Heart left ventricle (tissue), 16 donors: ENCODE measurements at regions not wholly inside any gene's neighbourhood (a gene's known extent, or its start where the extent isn't known, plus 50 kb on each side); places are given as distances from the start of the nearest gene placed in this dataset.

ENCODE experiments used
- ATAC-seq, 4 donors: fragments of 200-7000 bp; cut with Tn5 transposase; one replicate each; pipeline ENCODE4 v1.9.1; 2020 to 2022; ENCODE audit warnings: moderate library complexity in 4 of 4, mild to moderate bottlenecking in 3 of 4, moderate number of reproducible peaks in 1 of 4
- DNase-seq, 5 donors: peaks; one replicate each; pipeline ENCODE4 v3.0.0-alpha.2; 2020
- H3K27ac ChIP-seq, 12 donors: fragments of 200-600 bp; sonication (generic) in 4 of 12; one replicate each; pipeline versions ENCODE4 v1.5.0 to v1.8.0; 2016 to 2022; ENCODE audit warnings: mild to moderate bottlenecking in 2 of 12
- H3K27me3 ChIP-seq, 9 donors: fragments of 200-600 bp; sonication (generic) in 2 of 9; one replicate each; pipeline versions ENCODE4 v1.5.1 to v1.8.0; 2016 to 2022; ENCODE audit warnings: mild to moderate bottlenecking in 3 of 9
- H3K36me3 ChIP-seq, 9 donors: fragments of 200-600 bp; sonication (generic) in 2 of 9; one replicate each; pipeline versions ENCODE4 v1.5.0 to v1.8.0; 2018 to 2022; ENCODE audit warnings: mild to moderate bottlenecking in 2 of 9
- H3K4me1 ChIP-seq, 12 donors: fragments of 200-600 bp; sonication (generic) in 4 of 12; one replicate each; pipeline versions ENCODE4 v1.5.0 to v1.8.0; 2016 to 2022; ENCODE audit warnings: mild to moderate bottlenecking in 3 of 12
- H3K4me3 ChIP-seq, 12 donors: fragments of 200-600 bp; sonication (generic) in 4 of 12; one replicate each; pipeline versions ENCODE4 v1.5.0 to v1.8.0; 2017 to 2022; ENCODE audit warnings: mild to moderate bottlenecking in 9 of 12, moderate library complexity in 4 of 12
- H3K9me3 ChIP-seq, 12 donors: fragments of 200-600 bp; sonication (generic) in 4 of 12; one replicate each; pipeline versions ENCODE4 v1.5.0 to v1.8.0; 2016 to 2022; ENCODE audit warnings: mild to moderate bottlenecking in 1 of 12
- CTCF ChIP-seq, 12 donors: fragments of 200-600 bp; sonication (generic) in 4 of 12; IDR thresholded peaks; one replicate each; pipeline versions ENCODE4 v1.5.0 to v1.8.0; 2018 to 2022; ENCODE audit warnings: antibody characterized with exemption in 12 of 12, mild to moderate bottlenecking in 5 of 12
- POLR2A ChIP-seq, 2 donors: fragments of 450-650 bp; IDR thresholded peaks; one replicate each; pipeline ENCODE4 v1.6.1; 2017; ENCODE audit warnings: antibody characterized with exemption in 2 of 2, mild to moderate bottlenecking in 2 of 2, moderate library complexity in 2 of 2
- WGBS, 4 donors: extraction: QIAGEN DNeasy Blood & Tissue Kit in 2 of 4; methylation state at CpG; one replicate each; pipeline versions ENCODE4 v1.1.5 to v1.1.7; 2013 to 2018; 5-methylcytosine and 5-hydroxymethylcytosine counted together
- intact Hi-C, 10 donors: fragments of 100-400 bp; cut with DNase I; formaldehyde crosslinking; loops; one replicate each; pipeline versions ENCODE4 v1.11.1 to v1.14.2; 2022
- donor health status: ischemic (EF 13 %, LVEDD 7.1; RV severe dilation, severe dysfunction).
- donor health status: healthy with polysubstance abuse.
- donor health status: DM: no; HTN: yes; CAD: no.
- donor health status: DM: no; HTN: no; CAD: no.
- donor health status: ischemic (EF 25% LVEDD 6.9; RV normal size, moderate dysfunction).
- donor health status: ischemic (EF 25% LVEDD 5.7; RV mildly dilated, moderate dysfunction).
- donor health status: healthy.
- donor health status: DM: yes; HTN: yes; CAD: no.
- donor health status: ischemic (EF 35%, LVEDD 5.7; RV mildly dilated, moderate dysfunction).
- donor health status: nonischemic (EF 11% LVEDD 7.7; RV severe dilation, severe dysfunction).
- donor health status: DM: yes; HTN: yes; CAD: no.
- donor health status: PGD.
- donor health status: ischemic (EF 29% LVEDD 5.4; RV normal size, mild dysfunction).
- donor health status: nonischemic (EF 23%, LVEDD 6.1; RV moderate dilation, normal function).

- intact Hi-C loops = no loop called here
- H3K27me3 ChIP-seq = no peaks in the 10 kb centered on the region
- no peaks in the 10 kb centered on the region for H3K36me3 ChIP-seq
- no peak for DNase-seq
- TF ChIP-seq POLR2A (IDR thresholded peaks at IDR 0.05) (no peak), CTCF (IDR thresholded peaks at IDR 0.05) (no peak)
- no peak overlapping the region for H3K27ac ChIP-seq
- peaks cover 0 to under 1% (median 0%) of the 10 kb centered on the region in 12 donors for H3K9me3 ChIP-seq
- peak in 3 of 4 donors; percentile 48 to 54 (median 52) for ATAC-seq
- H3K4me3 ChIP-seq = no peak overlapping the region
- no peaks in the 10 kb centered on the region for H3K4me1 ChIP-seq
Observed at GRCh38 chr12:62103748-62104147, 156.5 kb upstream of the USP15 start.

GRCh38 chr12:62106547-62107185 lies 153.5 kb upstream of the USP15 start:
- no peaks in the 10 kb centered on the region for H3K27me3 ChIP-seq
- H3K36me3 ChIP-seq = no peaks in the 10 kb centered on the region
- intact Hi-C loops = no loop called here
- H3K27ac ChIP-seq = peak overlapping the region in 1 of 12 donors; percentile 62
- H3K4me1 ChIP-seq = no peaks in the 10 kb centered on the region
- ATAC-seq (no peak), DNase-seq (no peak)
- H3K9me3 ChIP-seq = peaks cover 0 to 10% (median 0%) of the 10 kb centered on the region in 12 donors
- no peak for TF ChIP-seq CTCF (IDR thresholded peaks at IDR 0.05)
- TF ChIP-seq POLR2A (IDR thresholded peaks at IDR 0.05) = no peak
- peak overlapping the region in 1 of 12 donors; percentile 10 for H3K4me3 ChIP-seq
- WGBS, 4 donors = 47 to 57% (median 49%) methylated on average over 8 of the region's 8 CpGs

- H3K4me1 ChIP-seq = no peaks in the 10 kb centered on the region
- TF ChIP-seq CTCF (IDR thresholded peaks at IDR 0.05) (no peak), POLR2A (IDR thresholded peaks at IDR 0.05) (no peak)
- intact Hi-C loops = no loop called here
- H3K4me3 ChIP-seq = no peak overlapping the region
- no peak for DNase-seq
- ATAC-seq = no peak
- WGBS, 4 donors = 51 to 66% (median 64%) methylated on average over 4 to 10 of the region's 10 CpGs
- H3K27me3 ChIP-seq = peaks cover 0 to 3% (median 0%) of the 10 kb centered on the region in 9 donors
- peaks cover 0 to 13% (median 0%) of the 10 kb centered on the region in 12 donors for H3K9me3 ChIP-seq
- H3K27ac ChIP-seq = no peak overlapping the region
- H3K36me3 ChIP-seq = no peaks in the 10 kb centered on the region
Observed at GRCh38 chr12:62113366-62114011, 146.7 kb upstream of the USP15 start.

DNA sequence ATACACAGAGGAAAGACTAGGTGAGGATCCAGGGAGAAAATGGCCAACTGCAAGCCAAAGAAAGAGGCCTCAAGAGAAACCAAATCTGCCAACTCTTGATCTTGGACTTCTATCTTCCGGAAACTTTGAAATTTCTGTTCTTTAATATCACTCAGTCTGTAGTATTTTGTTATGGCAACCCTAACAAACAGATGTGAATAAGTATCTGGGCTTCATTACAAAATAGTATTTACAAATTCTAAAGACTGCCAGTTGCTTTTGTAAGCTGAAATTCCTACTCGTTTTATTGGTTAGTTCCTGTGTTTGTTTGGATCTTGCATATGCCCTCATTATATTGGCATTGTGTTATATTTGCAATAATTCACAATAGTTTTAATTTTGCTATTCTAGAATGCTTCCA lies 143.2 kb upstream of the USP15 start:
- intact Hi-C loops = no loop called here
- H3K36me3 ChIP-seq = no peaks in the 10 kb centered on the region
- DNase-seq = no peak
- H3K9me3 ChIP-seq = peaks cover 0 to 3% (median 0%) of the 10 kb centered on the region in 12 donors
- H3K4me3 ChIP-seq = no peak overlapping the region
- no peaks in the 10 kb centered on the region for H3K4me1 ChIP-seq
- peaks cover 0 to 3% (median 0%) of the 10 kb centered on the region in 9 donors for H3K27me3 ChIP-seq
- no peak overlapping the region for H3K27ac ChIP-seq
- WGBS, 4 donors = 64 to 82% (median 73%) methylated on average over 2 of the region's 2 CpGs
- ATAC-seq = no peak
- TF ChIP-seq CTCF (IDR thresholded peaks at IDR 0.05) (no peak), POLR2A (IDR thresholded peaks at IDR 0.05) (no peak)
